CD4-positive, alpha-beta T cell treated with Interferon alpha-2 for 1 hour (primary cell): ENCODE measurements at regions not wholly inside any gene's neighbourhood (a gene's known extent, or its start where the extent isn't known, plus 50 kb on each side); places are given as distances from the start of the nearest gene placed in this dataset.
A peak's percentile ranks its signal among the peaks of the same experiment; 100 is the strongest.
"Not testable (repeated sequence)": the region's sequence is repeated elsewhere in the genome, so short reads cannot be mapped to it uniquely, and the experiment has no call there.

ENCODE experiments used
- DNase-seq, 2 donors: peaks; one replicate each; pipeline ENCODE4 v3.0.0-alpha.2; 2020 to 2022

DNA sequence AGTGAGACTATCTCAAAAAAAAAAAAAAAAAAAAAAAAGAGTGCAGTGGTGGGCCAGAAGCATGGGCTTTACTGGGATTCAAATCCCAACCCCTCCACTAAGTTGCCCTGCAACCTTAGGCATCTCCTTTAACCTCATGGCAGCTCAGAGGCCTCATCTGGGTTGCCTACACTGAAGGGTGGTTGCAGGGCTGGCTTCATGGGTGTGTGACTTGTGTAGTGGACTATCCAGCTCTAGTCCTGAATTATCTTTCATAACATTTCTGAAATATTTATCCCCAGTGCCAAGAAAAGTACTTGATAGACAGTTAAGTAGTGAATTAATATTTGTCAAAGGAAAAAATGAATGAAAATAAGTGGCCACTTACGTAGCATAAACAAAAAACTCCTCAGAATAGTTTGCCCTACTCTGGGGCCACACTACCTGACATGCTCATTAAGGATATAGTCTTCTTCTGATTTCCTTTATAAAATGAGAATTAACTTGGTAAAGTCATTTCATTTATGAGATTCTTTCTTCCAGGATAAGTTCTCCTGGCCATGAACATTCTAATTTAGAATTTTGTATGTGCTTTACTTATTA, 116.0 kb upstream of the SYT13 start:
- no peak for DNase-seq

DNA sequence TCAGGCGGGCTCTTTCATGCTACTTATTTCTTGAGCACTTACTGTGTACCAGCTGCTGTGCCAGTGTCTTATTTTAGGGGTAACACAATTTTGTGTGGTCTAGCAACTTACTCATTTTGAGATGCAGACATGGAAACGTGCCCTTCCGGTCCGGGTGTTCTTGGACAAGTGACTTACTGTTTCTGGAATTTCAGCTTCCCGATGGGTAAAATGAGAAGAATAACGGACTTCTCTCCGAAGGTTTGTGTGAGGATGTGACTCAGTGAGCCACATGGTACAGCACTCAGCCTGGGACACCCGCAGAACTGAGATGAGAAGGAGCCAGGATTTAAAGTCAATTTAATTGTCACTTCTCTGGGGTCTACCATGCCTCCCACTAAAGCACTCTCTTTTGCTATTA, 114.5 kb upstream of the SYT13 start:
- DNase-seq: no peak

DNA sequence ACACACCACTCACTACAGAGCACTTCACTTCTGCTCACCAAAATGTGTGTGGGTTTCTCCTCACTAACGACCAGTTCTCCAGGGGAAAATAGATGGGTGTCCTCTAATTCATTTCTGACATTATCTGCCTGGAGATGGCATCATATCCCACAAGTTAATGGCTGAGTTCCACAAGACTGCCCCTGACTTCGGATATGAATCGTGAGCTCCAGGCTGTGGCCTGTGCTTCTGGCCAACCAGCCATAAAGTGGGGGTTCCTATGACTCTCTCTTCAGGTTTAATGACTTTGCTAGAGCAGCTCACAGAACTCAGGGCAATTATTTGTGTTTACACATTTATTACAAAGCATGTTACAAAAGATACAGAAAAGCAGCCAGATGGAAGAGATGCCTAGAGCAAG, 113.0 kb upstream of the SYT13 start:
- no peak for DNase-seq

DNA sequence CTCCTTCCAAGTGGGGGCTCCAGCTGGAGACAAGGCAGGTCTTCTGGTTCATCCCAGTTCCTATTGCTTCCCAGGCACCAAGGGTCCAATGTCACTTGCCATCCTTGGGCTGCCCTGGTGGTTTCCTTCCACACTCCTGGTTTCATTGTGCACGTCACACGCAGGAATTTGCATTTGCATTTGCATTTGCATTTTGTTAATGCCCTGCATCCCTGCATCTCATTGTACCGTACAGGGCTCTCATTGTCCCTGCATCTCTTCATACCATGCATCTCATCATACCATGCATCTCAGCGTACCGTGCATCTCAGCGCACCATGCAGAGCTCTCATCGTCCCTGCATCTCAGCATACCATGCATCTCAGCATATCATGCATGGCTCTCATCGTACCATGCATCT, 112.2 kb upstream of the SYT13 start:
- no peak for DNase-seq

DNA sequence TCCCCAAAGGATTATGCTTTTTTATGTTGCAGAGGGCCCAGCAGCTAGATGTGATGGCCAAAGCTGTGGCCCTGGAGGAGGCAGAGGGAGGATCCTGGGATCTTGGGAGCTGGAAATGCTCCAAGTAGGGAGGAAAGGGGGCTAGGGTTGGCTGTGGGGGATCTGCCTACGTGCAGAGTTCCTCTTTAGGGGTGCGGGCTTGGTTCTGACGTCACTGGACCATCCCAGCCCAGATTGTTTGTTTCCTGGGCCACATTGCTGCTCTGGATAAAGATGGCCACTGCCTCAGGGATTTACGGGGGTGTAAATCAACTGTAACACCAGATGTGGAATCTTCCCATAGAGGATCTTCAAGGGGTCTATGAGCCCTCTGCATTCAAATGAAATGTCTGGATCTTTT, 110.3 kb upstream of the SYT13 start:
- DNase-seq: no peak

DNA sequence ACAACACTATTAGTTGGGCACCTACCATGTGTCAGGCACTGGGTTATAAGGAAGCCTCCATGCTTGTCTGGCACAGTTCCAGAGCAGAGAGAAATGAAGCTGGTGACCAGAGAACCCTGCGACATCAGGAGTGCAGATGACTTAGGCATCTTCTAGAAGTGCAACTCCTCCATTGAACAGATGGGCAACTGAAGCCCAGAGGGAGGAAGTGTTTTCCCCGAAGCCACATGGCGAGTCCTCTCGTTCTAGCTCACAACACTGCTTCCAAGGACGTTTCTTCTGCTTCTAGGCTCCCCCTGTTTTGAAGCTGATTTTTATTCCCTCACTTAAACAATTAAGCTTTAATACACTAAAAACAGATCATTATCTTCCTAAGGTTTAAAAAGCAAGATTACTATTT, 109.8 kb upstream of the SYT13 start:
- DNase-seq: no peak

DNA sequence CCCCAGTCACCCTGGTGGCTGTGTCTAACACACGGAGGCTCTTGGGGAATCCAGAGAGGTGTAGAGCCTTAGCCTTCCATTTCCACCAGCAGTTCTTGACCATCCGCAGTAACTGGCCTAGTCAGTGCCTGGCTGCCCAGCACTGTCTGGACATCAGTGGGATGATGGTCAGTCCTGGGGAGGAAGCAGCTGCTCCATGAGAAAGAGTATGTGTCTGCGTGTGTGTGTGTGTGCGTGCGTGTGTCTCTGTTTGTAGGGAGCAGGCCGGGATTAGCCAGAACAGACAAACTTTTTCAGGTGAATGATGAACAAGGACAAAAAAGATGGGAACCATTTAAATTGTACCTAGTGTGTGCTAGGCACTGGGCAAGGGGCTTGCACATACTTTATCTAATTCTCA, 109.3 kb upstream of the SYT13 start:
- no peak for DNase-seq

DNA sequence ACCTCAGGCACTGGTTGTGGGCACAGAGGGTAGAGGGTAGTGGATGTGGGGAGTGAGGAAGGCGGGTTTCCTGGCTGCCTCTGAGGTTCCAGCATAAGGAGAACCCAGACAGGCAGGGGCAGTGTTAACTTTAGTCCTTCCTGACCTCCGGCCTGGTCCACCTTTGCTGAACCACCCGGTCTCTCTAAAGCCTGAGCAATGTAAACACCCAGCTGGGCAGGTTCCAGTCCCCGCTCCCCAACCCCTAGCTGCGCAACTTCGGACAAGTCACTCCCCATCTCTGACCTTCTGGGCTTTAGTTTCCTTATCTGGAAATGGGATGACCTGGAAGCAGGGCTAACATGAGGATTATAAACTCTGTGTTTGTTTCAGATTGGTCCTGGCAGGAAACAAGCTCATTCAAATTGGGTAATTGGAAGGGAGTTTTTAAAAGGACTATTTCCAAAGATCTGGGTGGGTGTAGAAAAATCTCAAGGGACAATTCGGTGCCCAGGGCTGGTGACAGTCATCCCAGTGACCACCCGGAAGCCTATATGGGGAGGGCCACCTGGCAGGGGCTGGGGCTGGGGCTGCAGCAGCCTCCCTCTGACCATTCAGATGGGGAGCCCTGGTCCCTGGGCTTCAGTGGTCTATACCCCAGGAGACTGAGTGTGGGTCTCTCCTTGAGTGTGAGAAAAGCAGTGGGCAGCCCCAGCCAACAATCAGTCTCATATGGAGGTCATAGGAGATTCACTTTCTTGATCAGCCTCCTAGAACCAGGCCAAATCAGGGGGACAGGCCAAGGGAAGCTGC, 108.3 kb upstream of the SYT13 start:
- DNase-seq: no peak

DNA sequence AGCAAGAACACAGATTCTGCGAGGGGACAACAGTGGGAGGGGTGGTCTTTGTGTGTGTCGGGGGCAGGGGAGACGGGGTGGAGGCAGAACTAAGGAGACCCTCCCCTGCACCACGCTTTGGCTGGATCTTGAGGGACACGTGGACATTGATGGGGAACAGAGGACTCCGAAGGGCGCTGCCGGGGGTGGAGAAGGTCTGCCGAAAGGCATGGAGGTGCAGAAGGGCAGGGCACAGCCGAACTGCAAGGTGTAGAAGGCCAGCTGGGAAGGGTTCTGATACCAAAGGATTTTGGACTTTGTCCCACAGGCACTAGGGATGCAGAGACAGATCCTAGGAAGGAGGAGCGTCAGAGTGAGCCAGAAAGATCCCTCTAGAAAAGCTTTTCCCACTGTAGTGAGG, 107.7 kb upstream of the SYT13 start:
- no peak for DNase-seq

DNA sequence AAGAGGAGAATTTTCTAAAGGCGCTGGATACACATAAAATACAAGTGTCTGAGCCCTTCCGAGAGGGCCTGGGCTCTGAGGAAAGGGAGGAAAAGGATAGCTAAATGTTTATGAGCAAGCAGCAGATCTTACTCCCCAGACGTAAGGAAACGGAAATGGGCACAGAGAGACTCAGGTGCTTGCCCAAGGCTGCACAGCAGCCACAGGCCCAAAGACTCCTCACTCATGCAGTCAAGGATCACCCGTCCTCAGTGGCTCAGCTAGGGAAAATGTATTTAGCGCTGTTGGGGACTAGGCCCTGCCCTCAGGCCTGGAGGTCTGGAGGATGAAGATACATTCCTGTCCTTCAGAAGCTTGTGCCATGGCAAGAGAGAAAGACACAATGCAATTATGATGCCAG, 107.2 kb upstream of the SYT13 start:
- no peak for DNase-seq

DNA sequence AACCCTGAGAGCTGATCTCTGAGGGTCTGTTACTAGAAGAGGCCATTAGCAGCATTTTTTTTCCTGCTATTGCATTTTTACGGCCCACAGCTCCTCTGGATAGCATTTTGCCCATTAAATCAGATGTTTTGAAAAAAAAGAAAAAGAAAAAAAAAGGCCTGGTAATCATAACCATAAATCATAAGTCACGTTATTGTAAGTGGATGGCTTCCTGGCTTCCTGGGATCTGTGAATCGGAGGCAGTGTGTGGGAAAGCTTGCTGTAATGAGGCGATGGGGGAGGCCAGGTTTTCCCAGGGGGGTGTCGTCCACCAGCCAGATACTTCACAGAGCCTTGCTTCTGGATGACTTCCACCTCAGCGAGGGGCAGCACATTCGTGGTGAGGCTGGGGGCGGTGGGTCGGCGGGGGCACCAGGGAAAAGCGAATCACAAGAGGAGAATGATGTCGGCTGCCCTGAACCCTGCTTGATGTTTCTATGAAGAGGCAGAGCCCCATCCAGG, 106.5 kb upstream of the SYT13 start:
- no peak for DNase-seq

DNA sequence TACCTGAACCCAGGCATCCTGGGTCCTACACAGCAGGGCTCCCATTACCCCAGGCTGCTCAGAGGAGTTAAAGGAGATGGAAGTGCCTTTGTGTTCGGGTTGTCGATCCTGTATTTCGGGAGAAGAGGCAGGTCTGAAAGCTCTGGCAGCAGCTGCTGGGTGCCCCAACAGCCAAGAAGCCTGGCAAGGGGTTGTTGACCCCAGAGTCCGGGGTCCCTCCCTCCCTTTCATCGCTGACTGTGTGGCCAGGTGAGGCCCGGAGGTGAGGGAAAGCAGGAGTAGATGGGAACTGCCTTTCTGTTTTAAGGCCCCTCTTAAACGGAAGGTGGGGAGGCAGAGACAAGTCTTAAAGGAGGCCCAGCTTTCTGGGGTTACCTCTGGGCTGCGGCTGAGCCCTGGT, 106.0 kb upstream of the SYT13 start:
- DNase-seq: no peak

DNA sequence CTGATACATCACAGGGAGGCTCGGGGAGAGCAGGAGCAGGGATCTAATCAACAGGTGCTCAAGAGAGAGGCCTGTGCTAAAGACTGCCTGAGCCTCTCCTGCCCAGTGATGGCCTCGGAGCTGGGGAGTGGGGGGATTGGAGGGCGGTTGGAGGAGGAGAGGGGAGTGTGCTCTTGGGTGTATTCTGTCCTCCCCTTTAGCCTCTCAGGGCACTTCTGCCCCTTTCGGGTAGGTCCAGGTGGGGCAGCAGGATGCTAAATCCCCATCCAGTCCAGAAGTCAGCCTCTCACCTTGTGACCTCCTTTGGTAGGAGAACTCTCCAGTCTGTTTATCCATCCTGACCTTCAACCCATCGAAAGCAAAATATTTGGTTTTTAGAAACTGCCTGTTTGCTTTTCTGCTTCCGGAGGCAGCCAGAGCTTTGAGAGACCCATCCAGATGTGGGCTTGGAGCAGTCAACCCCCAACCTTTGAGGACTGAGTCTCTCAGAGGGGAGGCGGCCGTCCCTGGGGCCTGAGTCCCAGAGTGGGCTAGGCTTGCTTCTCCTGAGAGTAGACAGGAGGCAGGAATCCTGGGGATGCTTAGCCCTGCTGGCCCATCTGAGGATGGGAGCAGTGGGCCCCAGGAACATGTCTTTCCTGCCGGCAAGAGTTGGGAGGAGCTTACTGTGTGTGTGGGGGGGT, 105.2 kb upstream of the SYT13 start:
- no peak for DNase-seq

DNA sequence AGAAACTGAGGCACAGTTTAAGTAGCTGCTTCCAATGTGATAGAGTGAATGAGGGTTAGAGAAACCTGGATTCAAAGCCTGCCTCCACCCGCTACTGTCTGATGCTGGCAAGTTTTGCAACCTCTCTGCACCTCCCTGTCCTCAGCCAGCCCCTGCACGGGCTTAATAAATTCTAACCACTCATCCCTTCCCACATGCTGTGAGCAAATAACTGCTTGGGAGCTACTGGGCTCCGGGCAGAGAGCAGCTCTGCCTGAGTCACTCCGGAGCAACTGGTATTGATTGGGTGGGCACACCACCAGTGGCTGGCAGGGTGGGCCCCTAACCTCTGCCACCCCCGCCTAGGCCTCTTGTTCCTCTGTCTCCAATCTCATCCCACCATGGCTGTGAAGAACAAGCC, 104.3 kb upstream of the SYT13 start:
- DNase-seq: no peak

DNA sequence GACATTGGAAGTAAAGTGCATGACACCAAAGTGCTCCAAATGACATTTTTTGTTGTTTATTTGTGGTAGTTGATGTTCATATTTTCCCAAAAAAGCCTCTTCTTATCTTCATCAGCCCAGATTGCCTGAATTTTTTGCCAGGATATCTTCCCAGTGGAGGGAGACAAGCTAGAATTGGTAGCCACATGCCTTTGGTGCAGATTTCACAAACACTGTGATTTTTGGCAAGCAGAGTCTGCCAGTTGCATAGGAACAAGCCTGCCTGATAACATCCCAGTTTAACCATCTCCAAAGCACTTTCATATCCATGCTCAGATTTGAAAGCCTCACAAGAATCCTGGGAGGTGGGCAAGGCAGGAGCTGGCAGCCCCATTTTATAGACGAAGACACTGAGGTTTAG, 102.3 kb upstream of the SYT13 start:
- DNase-seq: no peak

DNA sequence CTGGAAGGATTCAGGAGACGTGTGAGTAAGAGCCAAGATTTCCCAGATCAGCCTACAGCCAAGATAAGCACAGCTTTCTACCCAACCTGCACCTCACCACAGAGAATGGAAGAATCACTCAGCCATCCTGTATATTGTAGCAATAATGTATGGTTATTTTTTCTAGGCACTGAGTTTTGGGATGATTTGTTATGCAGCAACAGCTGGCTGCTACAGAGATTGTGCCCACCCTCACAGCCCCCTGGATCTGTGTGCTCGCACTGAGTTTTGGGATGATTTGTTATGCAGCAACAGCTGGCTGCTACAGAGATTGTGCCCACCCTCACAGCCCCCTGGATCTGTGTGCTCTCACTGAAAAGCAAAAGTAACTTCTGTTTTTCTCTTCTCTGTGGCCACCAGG, 101.7 kb upstream of the SYT13 start:
- not testable (repeated sequence) for DNase-seq

DNA sequence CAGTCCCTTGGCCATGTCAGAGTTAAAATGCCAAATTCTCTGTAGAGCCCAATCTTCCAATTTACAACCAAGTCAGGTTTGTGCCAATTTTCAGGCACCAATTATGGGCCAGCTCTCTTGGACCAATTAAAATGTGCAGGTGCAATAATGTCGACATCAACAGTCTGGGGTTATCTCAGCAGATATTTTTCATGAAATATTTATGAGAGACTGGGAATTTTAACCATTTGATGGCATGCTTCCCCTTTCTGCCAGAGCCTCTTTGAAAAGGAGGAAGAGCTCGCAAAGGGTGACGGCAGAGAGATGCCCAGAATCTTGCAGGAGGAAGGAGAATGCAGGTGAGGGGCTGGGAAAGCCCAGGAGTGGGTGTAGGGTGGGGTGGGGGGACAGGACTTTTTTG, 100.8 kb upstream of the SYT13 start:
- DNase-seq: no peak

DNA sequence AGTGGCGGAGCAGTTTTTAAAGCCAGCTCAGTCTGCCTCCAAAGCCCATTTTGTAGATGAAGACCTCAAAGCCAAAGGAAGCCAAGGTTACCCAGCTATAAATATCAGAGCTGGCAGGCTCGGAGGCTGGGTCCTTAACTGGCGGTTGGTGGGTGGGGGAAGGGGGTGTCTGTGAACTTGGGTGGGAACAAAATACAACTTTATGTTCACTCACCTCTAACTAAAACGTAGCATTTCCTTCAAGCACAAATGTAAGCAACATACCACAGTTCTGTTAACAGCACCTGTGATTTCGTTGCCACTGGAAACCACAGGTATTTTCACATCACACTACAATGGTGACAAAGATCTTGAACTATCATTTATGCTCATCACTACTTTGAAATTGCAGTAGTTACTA, 99.7 kb upstream of the SYT13 start:
- DNase-seq: peak in 1 of 2 donors; percentile 19

DNA sequence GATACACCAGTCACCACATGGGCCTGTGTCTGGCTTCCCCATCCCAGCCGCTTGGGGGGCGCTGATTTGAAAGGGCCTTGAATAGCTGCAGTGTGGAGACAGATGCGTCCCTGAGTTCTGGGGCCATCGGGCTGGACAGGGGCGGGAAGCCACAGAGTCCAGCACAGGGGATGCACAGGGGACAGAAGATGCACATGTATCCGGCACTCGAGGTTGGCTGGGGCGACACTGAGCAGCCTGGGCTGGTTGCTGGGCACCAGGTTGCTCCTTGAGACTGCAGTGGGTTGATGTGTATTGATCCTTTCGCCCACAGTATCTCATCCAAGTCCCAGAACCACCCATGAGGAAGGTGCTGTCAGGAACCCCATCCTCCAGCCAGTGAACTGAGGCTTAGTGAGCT, 99.3 kb upstream of the SYT13 start:
- DNase-seq: no peak

DNA sequence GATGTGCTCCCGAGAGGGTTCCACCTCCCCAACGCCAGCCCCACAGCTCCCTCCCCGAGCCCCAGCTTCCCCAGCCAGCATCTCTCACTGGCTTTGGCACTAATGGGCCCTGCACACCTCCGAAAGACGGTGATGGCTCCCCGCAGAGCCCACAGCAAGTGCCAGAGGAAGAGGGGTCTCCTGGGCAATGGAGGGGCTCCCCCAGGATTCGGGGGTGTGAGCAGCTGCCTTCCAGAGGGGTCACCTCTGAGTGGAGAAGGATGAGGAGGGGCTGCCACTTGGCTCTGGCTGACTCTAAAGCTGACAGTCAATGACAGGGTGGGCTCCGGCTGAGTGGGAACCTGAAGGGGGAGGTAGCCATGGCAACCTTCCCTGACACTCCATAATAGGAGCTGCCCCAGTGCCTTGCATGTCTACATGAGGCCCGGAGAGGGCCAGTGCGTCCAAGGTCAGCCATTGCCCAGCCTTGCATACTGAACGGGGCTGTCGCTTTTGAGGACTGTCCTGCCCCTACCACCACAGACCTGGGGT, 98.6 kb upstream of the SYT13 start:
- no peak for DNase-seq

DNA sequence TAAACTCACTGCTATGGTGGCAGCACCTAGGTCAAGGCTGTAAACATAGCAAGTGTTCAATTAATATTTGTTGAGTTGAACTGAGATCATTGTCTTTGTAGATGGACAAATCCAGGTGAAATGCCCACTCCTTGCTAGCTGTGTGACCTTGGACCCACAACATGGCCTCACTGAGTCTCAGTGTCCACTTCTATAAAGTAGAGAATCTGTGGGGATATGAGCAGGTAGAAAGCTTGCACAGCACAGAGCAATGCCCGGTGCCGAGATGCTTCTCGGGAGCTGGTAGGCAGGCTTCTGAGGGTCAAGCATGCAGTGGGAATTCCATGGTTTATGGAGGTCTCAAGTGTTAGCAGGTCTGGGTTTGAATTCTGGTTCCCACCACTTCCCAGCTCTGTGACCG, 97.9 kb upstream of the SYT13 start:
- no peak for DNase-seq

DNA sequence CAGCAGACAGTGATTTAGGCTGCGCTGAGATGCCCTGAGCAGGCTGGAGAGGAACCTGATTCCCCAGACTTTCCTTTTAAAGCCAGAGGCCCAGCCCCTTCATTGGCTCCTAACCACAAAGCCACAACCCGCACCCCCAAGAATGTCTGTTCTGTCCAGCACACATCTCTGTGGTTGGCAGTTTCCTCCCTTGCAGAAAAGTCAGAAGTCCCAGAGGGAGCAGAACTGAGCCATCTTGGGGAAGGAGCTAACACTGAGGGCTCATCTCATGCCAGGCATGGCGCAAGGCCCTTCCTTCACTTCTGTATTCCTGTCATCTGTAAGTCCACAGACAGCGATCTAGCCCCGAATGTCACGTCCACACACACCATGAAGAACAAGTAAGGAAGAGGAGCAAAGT, 97.1 kb upstream of the SYT13 start:
- peak in 1 of 2 donors; percentile 7 for DNase-seq

DNA sequence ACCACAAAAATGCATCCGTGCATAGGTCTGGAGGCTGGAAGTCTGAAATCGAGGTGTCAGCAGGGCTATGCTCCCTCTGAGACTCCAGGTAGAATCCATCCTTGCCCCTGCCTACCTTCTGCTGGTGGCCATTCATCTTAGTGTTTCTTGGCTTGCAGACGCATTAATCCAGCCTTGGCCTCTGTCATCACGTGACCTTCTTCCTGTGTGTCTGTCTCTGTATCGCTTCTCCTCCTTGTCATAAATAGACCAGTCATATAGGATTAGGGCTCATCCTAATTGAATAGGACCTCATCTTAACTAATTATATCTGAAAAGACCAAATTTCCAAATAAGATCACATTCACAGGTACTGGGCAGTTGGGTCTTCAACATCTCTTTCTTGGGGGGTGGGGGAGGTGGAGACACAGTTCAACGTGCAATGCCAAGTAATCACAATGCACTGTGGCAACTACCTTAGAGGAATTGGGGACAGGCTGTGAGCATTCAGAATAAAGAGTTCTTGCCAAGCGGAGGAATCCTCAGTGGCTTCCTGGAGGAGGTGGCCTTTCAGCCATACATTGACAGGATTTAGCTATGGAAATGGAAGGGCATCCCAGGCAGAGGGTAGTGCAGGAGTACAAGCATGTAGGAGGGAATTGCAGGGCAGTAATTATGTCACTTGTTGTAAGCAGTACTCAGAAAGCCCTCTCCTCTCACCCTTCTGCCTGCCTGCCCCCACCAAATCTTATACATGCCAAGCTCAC, 96.2 kb upstream of the SYT13 start:
- DNase-seq: no peak
